Astrocyte (in vitro differentiated cells and primary cell): ENCODE measurements at regions not wholly inside any gene's neighbourhood (a gene's known extent, or its start where the extent isn't known, plus 50 kb on each side); places are given as distances from the start of the nearest gene placed in this dataset.
A peak's percentile ranks its signal among the peaks of the same experiment; 100 is the strongest.

ENCODE experiments used
- DNase-seq: peaks from one replicate; pipeline ENCODE4 v3.0.0-alpha.2; 2010; ENCODE audit warnings: low read depth
- FAIRE-seq: peaks from 2 replicates; lab custom pipeline; 2011; peaks lifted over from hg19 to GRCh38; lab: Jason Lieb, UNC
- H2AFZ ChIP-seq: 2 replicates; pipeline ENCODE4 v1.6.0; 2012; ENCODE audit warnings: low read depth, low read length, inconsistent platforms
- H3K27ac ChIP-seq: 2 replicates; pipeline ENCODE4 v1.5.1; 2011; ENCODE audit warnings: low read depth, low read length, inconsistent platforms
- H3K27me3 ChIP-seq: 2 replicates; pipeline ENCODE4 v1.6.0; 2011; ENCODE audit warnings: low read length, inconsistent platforms; ENCODE audit not compliant: insufficient read depth
- H3K36me3 ChIP-seq: 2 replicates; pipeline ENCODE4 v1.5.1; 2011; ENCODE audit warnings: low read length, inconsistent platforms; ENCODE audit not compliant: insufficient read depth
- H3K4me1 ChIP-seq: 2 replicates; pipeline ENCODE4 v1.5.1; 2011; ENCODE audit warnings: low read length, inconsistent platforms; ENCODE audit not compliant: insufficient read depth
- H3K4me2 ChIP-seq: 2 replicates; pipeline ENCODE4 v1.6.0; 2012; ENCODE audit warnings: low read length, inconsistent platforms
- H3K4me3 ChIP-seq: 2 replicates; pipeline ENCODE4 v1.5.1; 2011; ENCODE audit warnings: low read depth, mild to moderate bottlenecking, low read length, inconsistent platforms; ENCODE audit not compliant: insufficient read depth
- H3K79me2 ChIP-seq: 2 replicates; pipeline ENCODE4 v1.6.0; 2012; ENCODE audit warnings: mild to moderate bottlenecking, low read length, inconsistent platforms; ENCODE audit not compliant: insufficient read depth
- H3K9ac ChIP-seq: 2 replicates; pipeline ENCODE4 v1.6.0; 2012; ENCODE audit warnings: mild to moderate bottlenecking, low read length, inconsistent platforms
- H3K9me3 ChIP-seq: 2 replicates; pipeline ENCODE4 v1.5.1; 2012; ENCODE audit warnings: low read depth, mild to moderate bottlenecking, low read length, inconsistent platforms; ENCODE audit not compliant: insufficient read depth
- H4K20me1 ChIP-seq: 2 replicates; pipeline ENCODE4 v1.6.0; 2012; ENCODE audit warnings: low read length, inconsistent platforms; ENCODE audit not compliant: insufficient read depth
- H3K27ac Mint-ChIP-seq: one replicate; pipeline ENCODE4 v1.8.0; 2021; ENCODE audit warnings: mild to moderate bottlenecking, mixed read lengths; ENCODE audit not compliant: unreplicated experiment
- H3K27me3 Mint-ChIP-seq: one replicate; pipeline ENCODE4 v1.8.0; 2021; ENCODE audit warnings: low read depth, mixed read lengths; ENCODE audit not compliant: unreplicated experiment
- H3K36me3 Mint-ChIP-seq: one replicate; pipeline ENCODE4 v1.8.0; 2021; ENCODE audit warnings: low read depth, mixed read lengths; ENCODE audit not compliant: unreplicated experiment
- H3K4me1 Mint-ChIP-seq: one replicate; pipeline ENCODE4 v1.8.0; 2021; ENCODE audit warnings: low read depth, mixed read lengths; ENCODE audit not compliant: unreplicated experiment
- H3K4me3 Mint-ChIP-seq: one replicate; pipeline ENCODE4 v1.8.0; 2021; ENCODE audit warnings: mild to moderate bottlenecking, moderate library complexity, mixed read lengths; ENCODE audit not compliant: unreplicated experiment
- H3K9me3 Mint-ChIP-seq: one replicate; pipeline ENCODE4 v1.8.0; 2021; ENCODE audit warnings: mild to moderate bottlenecking, mixed read lengths; ENCODE audit not compliant: unreplicated experiment
- CTCF ChIP-seq: IDR thresholded peaks from 2 replicates; pipeline ENCODE4 v1.5.1; 2011; ENCODE audit warnings: low read depth, mild to moderate bottlenecking, inconsistent platforms, low read length, moderate library complexity; ENCODE audit not compliant: insufficient read depth
- EZH2 ChIP-seq: IDR thresholded peaks from 2 replicates; pipeline ENCODE4 v1.6.1; 2012; ENCODE audit warnings: mild to moderate bottlenecking, low read length, inconsistent platforms; ENCODE audit not compliant: insufficient read depth

GRCh38 chr1:228836427-228836826 lies 101.1 kb downstream of the RHOU start:
- peaks cover 5% of the 10 kb centered on the region for H3K27me3 Mint-ChIP-seq
- Histone ChIP-seq H3K79me2 (no peaks in the 10 kb centered on the region), H3K4me2 (no peak overlapping the region), H3K9me3 (no peaks in the 10 kb centered on the region), H4K20me1 (peaks cover 4% of the 10 kb centered on the region), H3K4me1 (peaks cover 19% of the 10 kb centered on the region), H3K9ac (no peak overlapping the region), H3K4me3 (no peak overlapping the region), H3K27ac (no peak overlapping the region), H2AFZ (no peak overlapping the region), H3K36me3 (no peaks in the 10 kb centered on the region), H3K27me3 (peaks cover 24% of the 10 kb centered on the region)
- peaks cover 33% of the 10 kb centered on the region for H3K4me1 Mint-ChIP-seq
- no peak for TF ChIP-seq EZH2
- no peak for TF ChIP-seq CTCF
- FAIRE-seq (no peak), DNase-seq (no peak)
- no peak overlapping the region for H3K4me3 Mint-ChIP-seq
- peaks cover 1% of the 10 kb centered on the region for H3K9me3 Mint-ChIP-seq
- H3K27ac Mint-ChIP-seq, result peak overlapping the region; percentile 36
- no peaks in the 10 kb centered on the region for H3K36me3 Mint-ChIP-seq

GRCh38 chr1:228837032-228837431 lies 101.8 kb downstream of the RHOU start:
- Histone ChIP-seq H3K9me3 (no peaks in the 10 kb centered on the region), H3K36me3 (no peaks in the 10 kb centered on the region), H3K4me3 (no peak overlapping the region), H3K27me3 (peaks cover 24% of the 10 kb centered on the region), H3K79me2 (no peaks in the 10 kb centered on the region), H3K9ac (no peak overlapping the region), H3K4me1 (peaks cover 21% of the 10 kb centered on the region), H4K20me1 (peaks cover 4% of the 10 kb centered on the region), H3K4me2 (no peak overlapping the region), H2AFZ (no peak overlapping the region), H3K27ac (no peak overlapping the region)
- Mint-ChIP-seq H3K4me1 (peaks cover 38% of the 10 kb centered on the region), H3K4me3 (no peak overlapping the region), H3K9me3 (peaks cover 1% of the 10 kb centered on the region), H3K36me3 (no peaks in the 10 kb centered on the region), H3K27me3 (peaks cover 5% of the 10 kb centered on the region), H3K27ac (peak overlapping the region; percentile 36)
- DNase-seq (no peak), FAIRE-seq (no peak)
- TF ChIP-seq EZH2 (no peak), CTCF (no peak)

DNA sequence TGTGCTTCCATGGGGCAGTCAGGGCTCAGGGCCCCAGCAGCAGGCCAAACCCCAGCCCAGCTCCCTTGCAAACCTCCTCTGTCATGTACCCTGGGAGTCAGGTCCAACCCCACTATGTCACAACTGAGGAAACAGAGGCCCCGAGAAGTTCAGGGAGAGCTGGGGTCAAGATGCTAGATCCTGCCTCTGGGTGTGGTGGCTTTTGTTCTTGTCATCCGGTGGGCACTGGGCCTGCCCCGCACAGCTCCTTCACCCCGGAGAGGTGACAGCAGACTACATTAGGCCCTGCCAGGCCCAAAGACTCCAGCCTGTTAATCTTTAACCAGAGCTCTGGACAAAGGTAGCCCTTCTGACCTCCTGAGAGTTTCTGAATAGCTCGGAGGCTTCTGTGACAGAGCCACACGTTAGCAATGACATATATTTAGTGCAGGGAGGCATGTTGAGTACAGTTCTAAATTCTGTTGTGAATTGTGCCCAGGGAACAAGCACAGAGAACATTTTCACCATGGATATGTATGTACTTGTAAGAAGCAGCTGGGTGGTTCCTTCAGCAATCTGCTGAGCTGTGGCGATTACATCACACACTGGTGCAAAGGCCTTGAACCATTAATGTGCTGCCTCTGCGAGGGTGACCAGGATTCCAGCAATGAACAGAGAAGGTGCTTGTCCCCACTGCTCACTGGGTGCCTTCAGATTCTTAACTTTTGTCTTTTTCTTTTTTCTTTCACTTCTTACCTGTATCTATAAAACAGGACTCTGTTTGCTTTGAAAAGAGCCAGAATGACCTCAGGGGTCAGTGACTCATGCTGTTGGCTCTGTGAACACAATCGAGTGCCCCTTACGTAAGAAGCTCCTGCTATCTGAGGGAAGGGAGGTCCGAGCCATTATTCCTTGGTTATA lies 102.8 kb downstream of the RHOU start:
- no peak overlapping the region for H3K9ac ChIP-seq
- H4K20me1 ChIP-seq, result peaks cover 4% of the 10 kb centered on the region
- H3K9me3 Mint-ChIP-seq, result peaks cover 3% of the 10 kb centered on the region
- peak overlapping the region; percentile 39 for H2AFZ ChIP-seq
- peak overlapping the region; percentile 83 for H3K27ac Mint-ChIP-seq
- no peaks in the 10 kb centered on the region for H3K79me2 ChIP-seq
- H3K4me2 ChIP-seq, result peak overlapping the region; percentile 51
- H3K36me3 ChIP-seq, result no peaks in the 10 kb centered on the region
- H3K36me3 Mint-ChIP-seq, result no peaks in the 10 kb centered on the region
- H3K27me3 Mint-ChIP-seq, result peaks cover 5% of the 10 kb centered on the region
- TF ChIP-seq CTCF (no peak), EZH2 (no peak)
- H3K4me3 ChIP-seq, result no peak overlapping the region
- H3K4me1 ChIP-seq, result peaks cover 27% of the 10 kb centered on the region
- peak overlapping the region; percentile 18 for H3K27ac ChIP-seq
- H3K4me1 Mint-ChIP-seq, result peaks cover 39% of the 10 kb centered on the region
- peaks cover 3% of the 10 kb centered on the region for H3K9me3 ChIP-seq
- FAIRE-seq (no peak), DNase-seq (peak; percentile 94)
- H3K27me3 ChIP-seq, result peaks cover 20% of the 10 kb centered on the region
- H3K4me3 Mint-ChIP-seq, result no peak overlapping the region
